SK-N-SH treated with all-trans-retinoic acid at 6 μM for 48 hours (cell line): ENCODE measurements at regions not wholly inside any gene's neighbourhood (a gene's known extent, or its start where the extent isn't known, plus 50 kb on each side); places are given as distances from the start of the nearest gene placed in this dataset.

ENCODE experiments used
- ATAC-seq: fragments of 200-7000 bp; cut with Tn5 transposase; 3 replicates; pipeline ENCODE4 v1.9.1; 2020; ENCODE audit warnings: mild to moderate bottlenecking, moderate library complexity
- ARNTL ChIP-seq: fragments of 450-650 bp; formaldehyde crosslinking; IDR thresholded peaks from 2 replicates; pipeline ENCODE4 v1.5.0; 2020; ENCODE audit warnings: low read depth, mild to moderate bottlenecking, moderate library complexity, borderline replicate concordance
- BACH2 ChIP-seq: fragments of 250-450 bp; sonication (Bioruptor Pico); IDR thresholded peaks from 2 replicates; pipeline ENCODE4 v1.9.0; 2021; ENCODE audit warnings: mild to moderate bottlenecking, borderline replicate concordance
- CREB5 ChIP-seq: fragments of 250-450 bp; sonication (Bioruptor Pico); IDR thresholded peaks from 2 replicates; pipeline ENCODE4 v1.5.1; 2020; ENCODE audit warnings: low read depth, mild to moderate bottlenecking, moderate library complexity
- CSDC2 ChIP-seq: fragments of 250-450 bp; sonication (Bioruptor Pico); IDR thresholded peaks from 2 replicates; pipeline ENCODE4 v1.5.0; 2020; ENCODE audit warnings: mild to moderate bottlenecking, moderate library complexity
- CSRNP3 ChIP-seq: fragments of 250-450 bp; sonication (Bioruptor Pico); IDR thresholded peaks from 2 replicates; pipeline ENCODE4 v1.5.1; 2021; ENCODE audit warnings: mild to moderate bottlenecking, moderate library complexity
- ESRRG ChIP-seq: fragments of 250-450 bp; sonication (Bioruptor Pico); IDR thresholded peaks from 2 replicates; pipeline ENCODE4 v1.6.1; 2021; ENCODE audit warnings: mild to moderate bottlenecking
- GLIS3 ChIP-seq: fragments of 250-450 bp; sonication (Bioruptor Pico); IDR thresholded peaks from 2 replicates; pipeline ENCODE4 v1.5.0; 2020; ENCODE audit warnings: mild to moderate bottlenecking, moderate library complexity
- ISL1 ChIP-seq: fragments of 250-450 bp; sonication (Bioruptor Pico); IDR thresholded peaks from 2 replicates; pipeline ENCODE4 v2.1.2; 2022; ENCODE audit warnings: mild to moderate bottlenecking, moderate library complexity
- OSR1 ChIP-seq: fragments of 250-450 bp; sonication (Bioruptor Pico); IDR thresholded peaks from 2 replicates; pipeline ENCODE4 v1.8.0; 2022; ENCODE audit warnings: moderate library complexity, mild to moderate bottlenecking, inconsistent platforms
- PATZ1 ChIP-seq: fragments of 250-450 bp; sonication (Bioruptor Pico); IDR thresholded peaks from 2 replicates; pipeline ENCODE4 v1.8.0; 2020; ENCODE audit warnings: mild to moderate bottlenecking, moderate library complexity, borderline replicate concordance
- POU6F1 ChIP-seq: fragments of 250-450 bp; sonication (Bioruptor Pico); IDR thresholded peaks from 2 replicates; pipeline ENCODE4 v1.8.0; 2021; ENCODE audit warnings: low read depth, mild to moderate bottlenecking, moderate library complexity, borderline replicate concordance
- PPARA ChIP-seq: fragments of 250-450 bp; sonication (Bioruptor Pico); IDR thresholded peaks from 2 replicates; pipeline ENCODE4 v1.5.0; 2020; ENCODE audit warnings: mild to moderate bottlenecking, borderline replicate concordance
- SNAI2 ChIP-seq: fragments of 250-450 bp; sonication (Bioruptor Pico); IDR thresholded peaks from 2 replicates; pipeline ENCODE4 v1.5.0; 2020; ENCODE audit warnings: mild to moderate bottlenecking, moderate library complexity
- TCF4 ChIP-seq: fragments of 250-450 bp; sonication (Bioruptor Pico); IDR thresholded peaks from 2 replicates; pipeline ENCODE4 v1.8.0; 2021; ENCODE audit warnings: mild to moderate bottlenecking, moderate library complexity, borderline replicate concordance
- TSHZ2 ChIP-seq: fragments of 250-450 bp; sonication (Bioruptor Pico); IDR thresholded peaks from 2 replicates; pipeline ENCODE4 v1.5.0; 2020; ENCODE audit warnings: mild to moderate bottlenecking, moderate library complexity
- ZFP3 ChIP-seq: fragments of 250-450 bp; sonication (Bioruptor Pico); IDR thresholded peaks from 2 replicates; pipeline ENCODE4 v1.5.0; 2020; ENCODE audit warnings: mild to moderate bottlenecking, moderate library complexity
- ZFP30 ChIP-seq: fragments of 450-650 bp; formaldehyde crosslinking; IDR thresholded peaks from 2 replicates; pipeline ENCODE4 v1.5.0; 2022; ENCODE audit warnings: mild to moderate bottlenecking, moderate library complexity
- ZNF565 ChIP-seq: fragments of 450-650 bp; formaldehyde crosslinking; conservative IDR thresholded peaks from 2 replicates; pipeline ENCODE4 v1.5.0; 2020; ENCODE audit warnings: low read depth, mild to moderate bottlenecking, moderate library complexity
- ZNF70 ChIP-seq: fragments of 450-650 bp; formaldehyde crosslinking; IDR thresholded peaks from 2 replicates; pipeline ENCODE4 v1.5.0; 2020; ENCODE audit warnings: mild to moderate bottlenecking, moderate library complexity
- ZNF8 ChIP-seq: fragments of 450-650 bp; formaldehyde crosslinking; IDR thresholded peaks from 2 replicates; pipeline ENCODE4 v1.5.0; 2020; ENCODE audit warnings: mild to moderate bottlenecking, moderate library complexity

- TF ChIP-seq ZNF70 (no peak), ARNTL (no peak), TCF4 (CRISPR knock-in tag) (no peak), ZNF565 (CRISPR knock-in tag) (no peak), PATZ1 (CRISPR knock-in tag) (no peak), ESRRG (CRISPR knock-in tag) (no peak), OSR1 (CRISPR knock-in tag) (no peak), ISL1 (no peak), CSRNP3 (CRISPR knock-in tag) (no peak), BACH2 (CRISPR knock-in tag) (no peak), CSDC2 (CRISPR knock-in tag) (no peak), ZNF8 (CRISPR knock-in tag) (no peak), ZFP3 (CRISPR knock-in tag) (no peak), ZFP30 (CRISPR knock-in tag) (no peak), GLIS3 (CRISPR knock-in tag) (no peak), CREB5 (CRISPR knock-in tag) (no peak)
- ATAC-seq, result no peak
Observed at GRCh38 chrX:118205421-118206395, 89.1 kb upstream of the KLHL13 start.

- TF ChIP-seq BACH2 (CRISPR knock-in tag) (no peak), SNAI2 (CRISPR knock-in tag) (no peak), TCF4 (CRISPR knock-in tag) (no peak), PATZ1 (CRISPR knock-in tag) (no peak), ESRRG (CRISPR knock-in tag) (no peak), POU6F1 (CRISPR knock-in tag) (no peak), TSHZ2 (no peak), PPARA (no peak), CSDC2 (CRISPR knock-in tag) (no peak)
- no peak for ATAC-seq
Observed at GRCh38 chrX:118207831-118208453, 91.3 kb upstream of the KLHL13 start.
